Testis (tissue), 2 donors: ENCODE measurements at regions not wholly inside any gene's neighbourhood (a gene's known extent, or its start where the extent isn't known, plus 50 kb on each side); places are given as distances from the start of the nearest gene placed in this dataset.

Source experiments
- CTCF ChIP-seq, 3 experiments: fragments of 450-650 bp in 2 of 3; fragments of 200-600 bp in 1 of 3; sonication (generic) in 1 of 3; IDR thresholded peaks; one replicate each; pipeline ENCODE4 v1.5.1; 2016 to 2019; ENCODE audit warnings: antibody characterized with exemption in 3 of 3, mild to moderate bottlenecking in 2 of 3, moderate library complexity in 1 of 3
- POLR2A ChIP-seq: fragments of 450-650 bp; IDR thresholded peaks from one replicate; pipeline ENCODE4 v1.6.1; 2017; ENCODE audit warnings: antibody characterized with exemption, mild to moderate bottlenecking, moderate library complexity

GRCh38 chr14:100386121-100386520 is 63.0 kb downstream of the SLC25A47 start:
- TF ChIP-seq CTCF (IDR thresholded peaks at IDR 0.05): no peak
- no peak for TF ChIP-seq POLR2A
